ENCODE measurements at regions not wholly inside any gene's neighbourhood (a gene's known extent, or its start where the extent isn't known, plus 50 kb on each side); places are given as distances from the start of the nearest gene placed in this dataset.
"Not testable (repeated sequence)": the region's sequence is repeated elsewhere in the genome, so short reads cannot be mapped to it uniquely, and the experiment has no call there.

DNA sequence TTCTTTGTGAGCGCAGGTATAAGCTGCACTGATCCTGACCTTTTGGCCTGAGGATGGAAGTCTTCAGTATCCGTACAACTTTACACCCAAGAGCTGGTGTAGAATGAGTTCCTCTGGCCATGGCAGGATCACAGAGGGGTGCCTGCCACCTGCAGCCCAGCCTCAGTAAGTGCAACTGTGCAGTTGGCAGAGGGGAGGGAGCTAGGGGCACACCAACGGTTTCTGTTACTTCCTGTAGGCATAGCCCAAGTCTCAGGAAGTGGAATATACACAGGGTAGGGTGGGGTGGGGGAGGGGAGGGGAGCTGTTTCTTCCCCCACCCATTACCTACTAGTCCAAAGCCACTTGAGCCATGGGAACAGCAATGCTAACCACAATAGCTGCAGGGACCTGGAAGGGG is 85.4 kb upstream of the GBA3 start:
- Histone ChIP-seq H3K4me3 (ENCODE audit: low read depth in 2 of 2, low read length in 1 of 2) (no peak overlapping the region), H3K9ac (no peak overlapping the region), H3F3A (replicated peaks; ENCODE audit: insufficient read depth) (no peaks in the 10 kb centered on the region), H2AFZ (ENCODE audit: low read depth) (no peak overlapping the region), H3K27ac (ENCODE audit: low read depth in 2 of 2, low read length in 1 of 2) (no peak overlapping the region), H3K4me2 (no peak overlapping the region), H3K79me2 (ENCODE audit: insufficient read depth) (no peaks in the 10 kb centered on the region), H3K36me3 (replicated peaks in 1 of 2; ENCODE audit: control insufficient read depth in 1 of 2, insufficient read depth in 2 of 2, low read length in 1 of 2) (no peaks in the 10 kb centered on the region), H3K9me3 (no peaks in the 10 kb centered on the region), H3K4me1 (ENCODE audit: control insufficient read depth in 1 of 2, insufficient read depth in 2 of 2, low read depth in 1 of 2, low read length in 1 of 2) (no peaks in the 10 kb centered on the region; a peak in 1 of 4 replicates), H3K27me3 (ENCODE audit: insufficient read depth) (no peaks in the 10 kb centered on the region), H4K20me1 (ENCODE audit: insufficient read depth) (no peaks in the 10 kb centered on the region), H3K9me2 (no peaks in the 10 kb centered on the region)
- DNase-seq = peak; percentile 59
- no peak for TF ChIP-seq RCOR1 (IDR thresholded peaks at IDR 0.05; ENCODE audit: low read length)
- TF ChIP-seq RAD21 (IDR thresholded peaks at IDR 0.05; ENCODE audit: low read length) = peak; percentile 73
- TF ChIP-seq USF1 (IDR thresholded peaks at IDR 0.05; ENCODE audit: borderline replicate concordance, low read depth) = no peak
- TF ChIP-seq SMC3 (IDR thresholded peaks at IDR 0.05; ENCODE audit: low read depth, low read length) = peak; percentile 67
- no peak for TF ChIP-seq ELF1 (IDR thresholded peaks at IDR 0.05)
- peak; percentile 38 for TF ChIP-seq CTCF (IDR thresholded peaks at IDR 0.05)
- 47% methylated on average over 3 of the region's 3 CpGs for WGBS (ENCODE audit: low lambda C conversion rate)
- CTCF ChIA-PET = interaction anchor here (0.6 to 3.9 kb wide), 19 partner anchors 9 to 818 kb away, joined by 3 to 32 read pairs (median 4); no protein-coding TSS in a partner anchor
- POLR2A ChIA-PET = no interaction called here

DNA sequence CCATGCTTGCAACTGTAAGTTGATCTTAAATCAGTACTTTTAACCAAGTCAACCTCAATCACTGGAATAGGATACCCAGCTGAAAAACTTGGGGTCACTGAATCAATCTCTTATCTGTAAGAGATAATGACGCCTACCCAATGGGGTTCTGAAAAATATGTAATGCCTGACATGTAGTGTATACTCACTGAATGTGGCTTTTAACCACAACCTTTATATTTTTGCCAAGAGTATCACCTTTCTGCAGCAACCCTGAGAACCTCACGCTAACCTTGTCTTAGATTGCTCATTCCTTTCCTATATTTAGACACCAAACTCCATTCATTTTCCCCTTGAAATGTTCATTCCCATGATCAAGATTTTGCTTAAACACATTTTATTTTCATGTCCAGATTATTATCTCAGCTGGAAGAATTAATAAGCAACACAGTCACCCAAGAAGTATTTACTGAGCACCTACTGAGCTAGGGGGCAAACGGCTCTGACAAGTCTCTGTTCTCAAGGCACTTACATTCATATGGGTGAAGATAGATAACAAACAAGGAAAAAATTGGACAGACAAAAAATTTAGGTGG is 82.7 kb upstream of the GBA3 start:
- H3K36me3 ChIP-seq (replicated peaks in 1 of 2; ENCODE audit: control insufficient read depth in 1 of 2, insufficient read depth in 2 of 2, low read length in 1 of 2); H2AFZ ChIP-seq (ENCODE audit: low read depth); H3K27me3 ChIP-seq (ENCODE audit: insufficient read depth); H3K79me2 ChIP-seq (ENCODE audit: insufficient read depth); H3K27ac ChIP-seq (ENCODE audit: low read depth in 2 of 2, low read length in 1 of 2); H3F3A ChIP-seq (replicated peaks; ENCODE audit: insufficient read depth); POLR2A ChIA-PET; H3K9me2 ChIP-seq; CTCF ChIA-PET; H3K9ac ChIP-seq; H3K4me2 ChIP-seq; H4K20me1 ChIP-seq (ENCODE audit: insufficient read depth); H3K4me3 ChIP-seq (ENCODE audit: low read depth in 2 of 2, low read length in 1 of 2); H3K9me3 ChIP-seq; DNase-seq; H3K4me1 ChIP-seq (ENCODE audit: control insufficient read depth in 1 of 2, insufficient read depth in 2 of 2, low read depth in 1 of 2, low read length in 1 of 2): not testable (repeated sequence)
- WGBS (ENCODE audit: low lambda C conversion rate) = 25% methylated on average over 3 of the region's 3 CpGs

- DNase-seq = no peak
- Histone ChIP-seq H3K4me1 (ENCODE audit: control insufficient read depth in 1 of 2, insufficient read depth in 2 of 2, low read depth in 1 of 2, low read length in 1 of 2) (no peaks in the 10 kb centered on the region), H3K4me2 (no peak overlapping the region), H2AFZ (ENCODE audit: low read depth) (no peak overlapping the region), H3K79me2 (ENCODE audit: insufficient read depth) (no peaks in the 10 kb centered on the region), H3F3A (replicated peaks; ENCODE audit: insufficient read depth) (no peaks in the 10 kb centered on the region), H3K27me3 (ENCODE audit: insufficient read depth) (no peaks in the 10 kb centered on the region; the same call in 1 of the 2 replicates), H3K9me3 (no peaks in the 10 kb centered on the region), H3K9me2 (no peaks in the 10 kb centered on the region), H4K20me1 (ENCODE audit: insufficient read depth) (no peaks in the 10 kb centered on the region), H3K4me3 (ENCODE audit: low read depth in 2 of 2, low read length in 1 of 2) (no peak overlapping the region), H3K9ac (no peak overlapping the region), H3K36me3 (replicated peaks in 1 of 2; ENCODE audit: control insufficient read depth in 1 of 2, insufficient read depth in 2 of 2, low read length in 1 of 2) (no peaks in the 10 kb centered on the region), H3K27ac (ENCODE audit: low read depth in 2 of 2, low read length in 1 of 2) (no peak overlapping the region)
- WGBS (ENCODE audit: low lambda C conversion rate) = 14% methylated on average over 2 of the region's 2 CpGs
- POLR2A ChIA-PET = no interaction called here
- TF ChIP-seq EZH2phosphoT487 (IDR thresholded peaks at IDR 0.05; ENCODE audit: borderline replicate concordance, low read depth) (no peak), FOXJ3 (CRISPR knock-in tag; IDR thresholded peaks at IDR 0.05) (no peak), MXI1 (IDR thresholded peaks at IDR 0.05; ENCODE audit: low read depth, low read length) (no peak), EP300 (IDR thresholded peaks at IDR 0.05; ENCODE audit: borderline replicate concordance in 1 of 2, low read depth in 1 of 2, low read length in 1 of 2) (no peak), RAD21 (IDR thresholded peaks at IDR 0.05; ENCODE audit: low read length) (no peak), REST (IDR thresholded peaks at IDR 0.05; ENCODE audit: low read depth, low read length) (no peak)
- CTCF ChIA-PET = no interaction called here
Observed at GRCh38 chr4:22614114-22614513, 78.6 kb upstream of the GBA3 start.
